Choroid plexus epithelial cell (primary cell): ENCODE measurements at regions not wholly inside any gene's neighbourhood (a gene's known extent, or its start where the extent isn't known, plus 50 kb on each side); places are given as distances from the start of the nearest gene placed in this dataset.

Source experiments
- DNase-seq: peaks from one replicate; pipeline ENCODE4 v3.0.0-alpha.2; 2010; ENCODE audit warnings: low read depth
- H3K4me3 ChIP-seq: 2 replicates; pipeline ENCODE4 v1.5.1; 2011; ENCODE audit warnings: low read depth, mild to moderate bottlenecking, control low read depth, low read length, moderate library complexity
- CTCF ChIP-seq: conservative IDR thresholded peaks from 2 replicates; pipeline ENCODE4 v1.5.1; 2011; ENCODE audit warnings: low read depth, mild to moderate bottlenecking, control low read depth, inconsistent platforms, low read length, moderate library complexity

- TF ChIP-seq CTCF, result no peak
These were observed 345.0 kb downstream of the CD83 start for GRCh38 chr6:14462566-14462965.

GRCh38 chr6:14463110-14463509 lies 345.5 kb downstream of the CD83 start:
- TF ChIP-seq CTCF, result no peak
- no peak overlapping the region for H3K4me3 ChIP-seq
- DNase-seq, result no peak

More at GRCh38 chr6:14462566-14462965, 345.0 kb downstream of the CD83 start:
- DNase-seq, result no peak
- no peak overlapping the region for H3K4me3 ChIP-seq

GRCh38 chr6:14464055-14464454 lies 346.5 kb downstream of the CD83 start:
- peak; percentile 51 for TF ChIP-seq CTCF
- DNase-seq, result peak; percentile 65
- no peak overlapping the region for H3K4me3 ChIP-seq

GRCh38 chr6:14464716-14465115 lies 347.1 kb downstream of the CD83 start:
- TF ChIP-seq CTCF, result no peak
- DNase-seq, result no peak
- H3K4me3 ChIP-seq, result no peak overlapping the region

GRCh38 chr6:14466278-14466677 lies 348.7 kb downstream of the CD83 start:
- no peak overlapping the region for H3K4me3 ChIP-seq
- TF ChIP-seq CTCF, result no peak
- DNase-seq, result peak; percentile 7

- no peak for TF ChIP-seq CTCF
- no peak overlapping the region for H3K4me3 ChIP-seq
- DNase-seq, result no peak
These were observed 350.0 kb downstream of the CD83 start for GRCh38 chr6:14467591-14467990.

GRCh38 chr6:14468647-14469321 lies 351.2 kb downstream of the CD83 start:
- H3K4me3 ChIP-seq, result no peak overlapping the region
- DNase-seq, result no peak
- no peak for TF ChIP-seq CTCF
